ENCODE measurements at regions not wholly inside any gene's neighbourhood (a gene's known extent, or its start where the extent isn't known, plus 50 kb on each side); places are given as distances from the start of the nearest gene placed in this dataset.

GRCh38 chrX:4675686-4676300 is 962.3 kb upstream of the PRKX start:
- TF ChIP-seq CTCF (IDR thresholded peaks at IDR 0.05), result no peak
- no peak for TF ChIP-seq POLR2A (IDR thresholded peaks at IDR 0.05)

Data from sigmoid colon (tissue), 3 donors.